ENCODE measurements at regions not wholly inside any gene's neighbourhood (a gene's known extent, or its start where the extent isn't known, plus 50 kb on each side); places are given as distances from the start of the nearest gene placed in this dataset.

DNA sequence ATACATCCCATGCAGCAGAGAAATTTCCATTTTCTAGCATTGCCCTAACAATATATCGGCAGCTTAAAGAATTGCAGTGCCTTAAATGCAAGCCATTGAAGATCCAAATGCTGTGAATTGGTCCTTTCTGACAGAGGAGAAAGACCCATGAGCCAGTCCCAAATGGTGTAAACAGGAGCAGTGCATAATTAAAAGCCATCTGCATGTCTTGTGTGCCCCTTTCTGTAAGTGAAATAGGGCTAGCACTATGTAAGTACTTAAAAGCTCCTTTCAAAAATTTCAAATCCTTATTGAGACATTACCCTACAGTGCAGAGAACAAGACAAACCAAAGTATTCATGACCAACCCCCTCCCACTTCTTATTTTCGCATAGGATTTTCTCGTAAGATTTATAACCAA, 108.7 kb upstream of the LCORL start:
- TF ChIP-seq, protein P1, sequence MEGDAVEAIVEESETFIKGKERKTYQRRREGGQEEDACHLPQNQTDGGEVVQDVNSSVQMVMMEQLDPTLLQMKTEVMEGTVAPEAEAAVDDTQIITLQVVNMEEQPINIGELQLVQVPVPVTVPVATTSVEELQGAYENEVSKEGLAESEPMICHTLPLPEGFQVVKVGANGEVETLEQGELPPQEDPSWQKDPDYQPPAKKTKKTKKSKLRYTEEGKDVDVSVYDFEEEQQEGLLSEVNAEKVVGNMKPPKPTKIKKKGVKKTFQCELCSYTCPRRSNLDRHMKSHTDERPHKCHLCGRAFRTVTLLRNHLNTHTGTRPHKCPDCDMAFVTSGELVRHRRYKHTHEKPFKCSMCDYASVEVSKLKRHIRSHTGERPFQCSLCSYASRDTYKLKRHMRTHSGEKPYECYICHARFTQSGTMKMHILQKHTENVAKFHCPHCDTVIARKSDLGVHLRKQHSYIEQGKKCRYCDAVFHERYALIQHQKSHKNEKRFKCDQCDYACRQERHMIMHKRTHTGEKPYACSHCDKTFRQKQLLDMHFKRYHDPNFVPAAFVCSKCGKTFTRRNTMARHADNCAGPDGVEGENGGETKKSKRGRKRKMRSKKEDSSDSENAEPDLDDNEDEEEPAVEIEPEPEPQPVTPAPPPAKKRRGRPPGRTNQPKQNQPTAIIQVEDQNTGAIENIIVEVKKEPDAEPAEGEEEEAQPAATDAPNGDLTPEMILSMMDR (conservative IDR thresholded peaks at IDR 0.05): no peak
- no peak for TF ChIP-seq EZH2 (IDR thresholded peaks at IDR 0.05; ENCODE audit: low read depth)

Data from PC-9 (cell line).